PFSK-1 (cell line): ENCODE measurements at regions not wholly inside any gene's neighbourhood (a gene's known extent, or its start where the extent isn't known, plus 50 kb on each side); places are given as distances from the start of the nearest gene placed in this dataset.

Source experiments
- FOXP2 ChIP-seq: optimal IDR thresholded peaks from 2 replicates; pipeline ENCODE3; 2011; ENCODE audit warnings: borderline replicate concordance, control low read depth, inconsistent platforms; ENCODE audit not compliant: insufficient read depth; ENCODE audit errors: extremely low read length, extremely low read depth
- POLR2AphosphoS5 ChIP-seq: IDR thresholded peaks from 2 replicates; pipeline ENCODE4 v1.6.1; 2012; ENCODE audit warnings: low read depth, mild to moderate bottlenecking, control low read depth, low read length, moderate library complexity
- SIN3A ChIP-seq: IDR thresholded peaks from 2 replicates; pipeline ENCODE4 v1.6.1; 2012; ENCODE audit warnings: mild to moderate bottlenecking, low read length, moderate library complexity, borderline replicate concordance; ENCODE audit not compliant: insufficient read depth
- TAF1 ChIP-seq: IDR thresholded peaks from 2 replicates; pipeline ENCODE4 v1.6.1; 2012; ENCODE audit warnings: low read length, control low read depth, borderline replicate concordance; ENCODE audit not compliant: insufficient read depth
- TF ChIP-seq, protein P1 (sequence below), 2 experiments: IDR thresholded peaks; 2 replicates each; pipeline versions ENCODE4 v1.6.1 to v1.8.0; 2011 to 2012; ENCODE audit warnings: low read depth in 2 of 2, low read length in 2 of 2, control low read depth in 1 of 2, inconsistent platforms in 1 of 2, mild to moderate bottlenecking in 1 of 2, moderate library complexity in 1 of 2; ENCODE audit not compliant: insufficient read depth in 1 of 2

DNA sequence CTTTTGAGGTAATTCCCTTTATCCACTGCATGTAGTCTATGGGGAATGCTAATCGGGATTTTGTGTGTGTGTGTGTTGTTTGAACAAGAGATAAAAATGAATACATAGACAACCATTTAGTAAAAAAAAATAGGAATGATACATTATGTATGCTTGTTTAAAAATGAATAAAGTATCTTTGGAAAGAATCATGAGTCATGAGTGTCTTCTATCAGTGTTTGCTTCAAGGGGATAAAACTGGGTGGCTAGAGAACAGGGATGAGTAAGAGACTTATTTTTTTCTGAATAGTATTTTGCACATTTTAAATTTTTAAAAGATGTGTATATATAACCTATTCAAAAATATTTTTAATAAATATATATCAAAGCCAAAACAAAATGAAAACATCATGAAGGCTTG is 839.4 kb upstream of the ADGRL4 start:
- TF ChIP-seq, protein P1, sequence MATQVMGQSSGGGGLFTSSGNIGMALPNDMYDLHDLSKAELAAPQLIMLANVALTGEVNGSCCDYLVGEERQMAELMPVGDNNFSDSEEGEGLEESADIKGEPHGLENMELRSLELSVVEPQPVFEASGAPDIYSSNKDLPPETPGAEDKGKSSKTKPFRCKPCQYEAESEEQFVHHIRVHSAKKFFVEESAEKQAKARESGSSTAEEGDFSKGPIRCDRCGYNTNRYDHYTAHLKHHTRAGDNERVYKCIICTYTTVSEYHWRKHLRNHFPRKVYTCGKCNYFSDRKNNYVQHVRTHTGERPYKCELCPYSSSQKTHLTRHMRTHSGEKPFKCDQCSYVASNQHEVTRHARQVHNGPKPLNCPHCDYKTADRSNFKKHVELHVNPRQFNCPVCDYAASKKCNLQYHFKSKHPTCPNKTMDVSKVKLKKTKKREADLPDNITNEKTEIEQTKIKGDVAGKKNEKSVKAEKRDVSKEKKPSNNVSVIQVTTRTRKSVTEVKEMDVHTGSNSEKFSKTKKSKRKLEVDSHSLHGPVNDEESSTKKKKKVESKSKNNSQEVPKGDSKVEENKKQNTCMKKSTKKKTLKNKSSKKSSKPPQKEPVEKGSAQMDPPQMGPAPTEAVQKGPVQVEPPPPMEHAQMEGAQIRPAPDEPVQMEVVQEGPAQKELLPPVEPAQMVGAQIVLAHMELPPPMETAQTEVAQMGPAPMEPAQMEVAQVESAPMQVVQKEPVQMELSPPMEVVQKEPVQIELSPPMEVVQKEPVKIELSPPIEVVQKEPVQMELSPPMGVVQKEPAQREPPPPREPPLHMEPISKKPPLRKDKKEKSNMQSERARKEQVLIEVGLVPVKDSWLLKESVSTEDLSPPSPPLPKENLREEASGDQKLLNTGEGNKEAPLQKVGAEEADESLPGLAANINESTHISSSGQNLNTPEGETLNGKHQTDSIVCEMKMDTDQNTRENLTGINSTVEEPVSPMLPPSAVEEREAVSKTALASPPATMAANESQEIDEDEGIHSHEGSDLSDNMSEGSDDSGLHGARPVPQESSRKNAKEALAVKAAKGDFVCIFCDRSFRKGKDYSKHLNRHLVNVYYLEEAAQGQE (IDR thresholded peaks at IDR 0.05; ENCODE audit: insufficient read depth in 1 of 2, low read depth in 2 of 2, low read length in 2 of 2) = no peak
- TF ChIP-seq FOXP2 (no peak), POLR2AphosphoS5 (no peak), TAF1 (no peak)

DNA sequence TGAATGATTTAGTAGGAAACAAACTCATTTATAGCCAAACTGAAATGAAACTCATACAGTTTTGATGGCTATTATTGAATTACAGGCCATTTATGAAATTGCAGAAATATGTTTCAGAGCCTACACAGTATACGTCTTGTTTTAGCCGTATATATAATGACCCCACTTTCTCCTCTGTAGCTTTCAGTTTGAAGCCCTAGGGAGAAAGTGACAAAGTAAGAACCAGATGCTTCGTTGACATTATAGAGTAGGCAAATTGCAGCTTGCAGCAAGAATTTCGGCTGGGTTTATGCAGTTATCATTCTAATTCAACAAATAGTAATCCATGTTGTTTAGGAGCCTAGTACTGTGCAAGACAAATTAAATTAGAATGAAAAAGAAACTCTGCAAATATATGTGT is 836.3 kb upstream of the ADGRL4 start:
- TF ChIP-seq FOXP2 (no peak), POLR2AphosphoS5 (no peak)

DNA sequence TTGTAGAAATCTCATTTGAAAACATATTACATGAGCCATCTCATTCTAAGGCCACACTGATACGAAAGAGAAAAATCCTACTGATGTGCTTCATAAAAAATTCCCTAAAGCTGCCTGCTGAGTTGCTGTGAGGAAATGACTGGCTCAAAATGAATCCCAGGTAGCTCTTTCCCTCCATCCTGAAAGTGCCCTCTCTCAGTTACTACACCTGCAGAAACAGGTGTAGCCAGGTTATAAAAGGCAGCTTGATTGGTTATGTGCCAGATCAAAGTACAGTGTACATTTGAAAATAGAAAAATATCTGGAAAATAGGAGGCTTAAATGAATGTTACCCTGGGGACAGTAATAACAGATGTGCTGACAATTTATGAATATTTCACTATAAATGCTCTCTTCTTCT is 833.4 kb upstream of the ADGRL4 start:
- TF ChIP-seq, protein P1 (IDR thresholded peaks at IDR 0.05; ENCODE audit: insufficient read depth in 1 of 2, low read depth in 2 of 2, low read length in 2 of 2) = no peak
- TF ChIP-seq FOXP2 = no peak
- TF ChIP-seq TAF1 = no peak
- TF ChIP-seq SIN3A = no peak
- TF ChIP-seq POLR2AphosphoS5 = no peak

DNA sequence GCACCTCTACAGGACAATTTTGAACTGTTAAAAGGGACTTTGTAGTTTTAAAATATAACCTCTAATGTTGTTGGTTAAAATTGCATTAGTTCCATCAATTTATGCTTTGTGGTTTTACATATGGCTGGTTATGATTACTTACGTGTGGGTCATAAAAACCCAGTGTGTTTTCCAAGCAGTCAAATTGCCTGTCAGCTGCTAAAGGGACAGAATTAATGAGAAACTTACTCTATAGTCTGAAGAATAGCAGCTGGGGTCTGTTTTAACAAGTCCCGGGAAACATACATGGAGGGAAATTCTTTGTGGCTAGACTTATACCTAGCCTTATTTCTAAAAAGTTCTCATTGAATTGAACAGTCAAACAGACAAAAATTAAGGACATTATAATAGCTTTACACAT is 820.9 kb upstream of the ADGRL4 start:
- TF ChIP-seq POLR2AphosphoS5 (no peak), SIN3A (no peak), TAF1 (no peak), FOXP2 (no peak)
- TF ChIP-seq, protein P1 (IDR thresholded peaks at IDR 0.05; ENCODE audit: insufficient read depth in 1 of 2, low read depth in 2 of 2, low read length in 2 of 2) = no peak

DNA sequence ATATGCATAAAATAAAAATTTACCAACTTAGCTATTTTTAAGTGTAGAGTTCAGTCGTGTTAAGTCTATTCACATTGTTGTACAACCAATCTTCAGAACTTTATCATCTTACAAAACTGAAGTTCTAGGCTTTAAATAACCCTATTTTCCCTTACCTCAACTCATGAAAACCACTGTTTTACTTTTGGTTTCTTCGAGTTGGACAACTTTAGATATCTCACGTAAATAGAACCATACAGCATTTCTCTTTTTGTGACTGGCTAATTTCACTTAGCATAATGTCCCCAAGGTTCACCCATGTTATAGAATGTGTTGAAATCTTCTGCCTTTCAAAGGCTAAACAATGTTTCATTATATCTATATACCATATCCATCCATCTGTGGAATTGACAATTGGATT is 819.0 kb upstream of the ADGRL4 start:
- TF ChIP-seq TAF1 = no peak

DNA sequence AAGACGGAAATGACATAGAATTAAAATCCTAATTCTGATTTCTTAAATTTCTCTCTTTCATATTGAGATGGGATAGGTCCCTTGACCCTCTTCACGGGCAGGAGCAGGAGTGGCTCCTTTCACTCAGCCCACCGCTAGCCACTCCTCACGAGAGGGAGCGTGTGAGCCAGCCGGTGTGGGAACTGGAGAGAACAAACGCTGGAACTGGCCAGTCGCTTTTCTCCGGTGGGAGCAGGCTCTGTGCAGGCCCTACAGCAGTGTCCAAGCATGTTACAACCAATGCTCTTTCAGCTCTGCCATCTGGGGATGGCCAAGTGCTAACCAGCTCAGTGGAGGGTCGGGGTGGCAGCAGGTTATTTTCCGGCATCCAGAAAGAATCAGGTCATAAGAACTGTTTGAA is 815.5 kb upstream of the ADGRL4 start:
- TF ChIP-seq FOXP2 (no peak), TAF1 (no peak), SIN3A (no peak), POLR2AphosphoS5 (no peak)
- TF ChIP-seq, protein P1 (IDR thresholded peaks at IDR 0.05; ENCODE audit: insufficient read depth in 1 of 2, low read depth in 2 of 2, low read length in 2 of 2) = no peak

DNA sequence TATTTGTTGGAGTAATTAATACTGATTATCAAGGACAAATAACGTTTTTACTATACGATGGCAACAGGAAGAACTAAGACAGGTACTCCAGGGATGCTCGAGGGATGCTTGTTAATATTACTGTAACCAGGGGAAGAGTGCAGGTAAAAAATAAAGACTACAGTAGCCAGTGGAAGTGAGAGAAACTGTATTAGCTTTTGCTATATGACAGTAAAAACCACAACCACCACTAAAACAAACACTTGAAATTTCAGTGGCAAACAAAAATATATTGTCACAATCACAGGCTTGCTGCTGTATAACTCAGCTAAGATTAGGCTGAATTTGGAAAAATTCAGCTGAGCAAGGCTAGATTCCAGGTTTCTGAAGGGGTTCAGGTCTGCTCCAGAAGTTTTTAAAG is 812.6 kb upstream of the ADGRL4 start:
- TF ChIP-seq POLR2AphosphoS5 = no peak
